MM.1S (cell line): ENCODE measurements at regions not wholly inside any gene's neighbourhood (a gene's known extent, or its start where the extent isn't known, plus 50 kb on each side); places are given as distances from the start of the nearest gene placed in this dataset.

Experiments used
- CTCF ChIP-seq: fragments of 300-600 bp; sonication (generic); IDR thresholded peaks from 2 replicates; pipeline ENCODE4 v1.5.1; 2016; ENCODE audit warnings: antibody characterized with exemption, low read length, mixed read lengths
- EZH2 ChIP-seq: fragments of 300-600 bp; sonication (generic); optimal IDR thresholded peaks from 2 replicates; pipeline ENCODE3; 2017; ENCODE audit warnings: low read depth, mild to moderate bottlenecking, antibody characterized with exemption, low read length, mixed read lengths

GRCh38 chrX:46330981-46331380, 214.2 kb downstream of the ZNF674 start:
- TF ChIP-seq CTCF (no peak), EZH2 (no peak)
